AG08396 (cell line): ENCODE measurements at regions not wholly inside any gene's neighbourhood (a gene's known extent, or its start where the extent isn't known, plus 50 kb on each side); places are given as distances from the start of the nearest gene placed in this dataset.
"Not testable (repeated sequence)": the region's sequence is repeated elsewhere in the genome, so short reads cannot be mapped to it uniquely, and the experiment has no call there.

Source experiments
- DNase-seq: peaks from one replicate; pipeline ENCODE4 v3.0.0; 2012; ENCODE audit warnings: low spot score, mixed read lengths

DNA sequence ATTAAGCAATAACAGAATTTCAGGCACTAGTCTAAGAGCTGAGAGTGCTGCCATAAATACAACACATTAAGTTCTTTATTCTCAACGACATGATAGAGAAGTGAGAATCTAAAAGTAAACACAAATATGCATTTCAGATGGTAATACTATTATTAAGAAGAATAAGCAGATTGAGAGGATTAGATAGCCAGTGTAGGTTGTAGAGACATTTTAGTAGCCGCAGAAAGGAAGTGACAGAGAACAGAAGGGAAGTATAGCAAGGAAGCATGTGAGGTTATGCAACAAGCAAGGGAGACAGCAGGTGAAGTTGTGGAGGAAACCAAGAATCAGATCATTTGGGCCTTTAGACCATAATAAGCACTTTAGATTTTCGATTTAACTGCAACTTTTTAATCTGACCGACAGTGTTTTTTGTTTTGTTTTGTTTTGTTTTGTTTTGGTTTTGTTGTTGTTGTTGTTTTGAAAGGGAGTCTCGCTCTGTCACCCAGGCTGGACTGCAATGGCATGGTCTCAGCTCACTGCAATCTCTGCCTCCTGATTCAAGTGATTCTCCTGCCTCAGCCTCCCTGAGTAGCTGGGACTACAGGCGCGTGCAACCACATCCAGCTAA lies 737.0 kb upstream of the ADGRB3 start:
- no peak for DNase-seq

DNA sequence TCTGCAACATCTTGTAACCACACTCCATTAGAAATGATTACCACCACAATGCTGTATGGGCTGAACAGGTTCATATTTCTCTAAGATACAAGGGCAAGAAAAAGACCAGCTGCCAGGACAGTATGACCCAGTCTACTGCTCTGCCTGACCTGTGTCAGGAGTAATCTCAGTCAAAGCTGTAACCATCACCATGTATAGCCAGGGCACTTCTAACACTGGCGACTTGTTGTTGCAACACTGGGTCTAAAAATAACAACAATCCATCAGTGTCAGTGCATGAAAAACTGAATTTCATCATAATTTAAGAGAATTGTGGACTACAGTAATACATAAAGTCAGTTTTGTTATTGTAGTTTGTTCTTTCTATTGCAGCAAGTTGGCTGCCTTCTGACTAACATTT lies 738.6 kb upstream of the ADGRB3 start:
- no peak for DNase-seq

DNA sequence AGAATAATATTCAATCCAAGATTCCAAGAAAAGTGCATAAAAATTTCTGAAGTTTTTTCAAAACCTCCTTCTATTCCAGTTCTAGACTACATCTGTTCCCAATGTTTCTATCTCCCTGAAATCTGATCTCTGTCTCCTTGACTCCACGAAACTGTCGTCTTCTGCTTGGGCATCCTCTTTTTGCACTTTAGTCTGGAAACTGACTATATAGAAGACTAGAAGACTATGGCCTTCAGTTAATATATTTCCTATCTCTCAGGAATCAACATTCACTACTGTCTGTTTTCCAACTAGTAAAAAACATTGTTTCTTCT lies 745.4 kb upstream of the ADGRB3 start:
- no peak for DNase-seq

DNA sequence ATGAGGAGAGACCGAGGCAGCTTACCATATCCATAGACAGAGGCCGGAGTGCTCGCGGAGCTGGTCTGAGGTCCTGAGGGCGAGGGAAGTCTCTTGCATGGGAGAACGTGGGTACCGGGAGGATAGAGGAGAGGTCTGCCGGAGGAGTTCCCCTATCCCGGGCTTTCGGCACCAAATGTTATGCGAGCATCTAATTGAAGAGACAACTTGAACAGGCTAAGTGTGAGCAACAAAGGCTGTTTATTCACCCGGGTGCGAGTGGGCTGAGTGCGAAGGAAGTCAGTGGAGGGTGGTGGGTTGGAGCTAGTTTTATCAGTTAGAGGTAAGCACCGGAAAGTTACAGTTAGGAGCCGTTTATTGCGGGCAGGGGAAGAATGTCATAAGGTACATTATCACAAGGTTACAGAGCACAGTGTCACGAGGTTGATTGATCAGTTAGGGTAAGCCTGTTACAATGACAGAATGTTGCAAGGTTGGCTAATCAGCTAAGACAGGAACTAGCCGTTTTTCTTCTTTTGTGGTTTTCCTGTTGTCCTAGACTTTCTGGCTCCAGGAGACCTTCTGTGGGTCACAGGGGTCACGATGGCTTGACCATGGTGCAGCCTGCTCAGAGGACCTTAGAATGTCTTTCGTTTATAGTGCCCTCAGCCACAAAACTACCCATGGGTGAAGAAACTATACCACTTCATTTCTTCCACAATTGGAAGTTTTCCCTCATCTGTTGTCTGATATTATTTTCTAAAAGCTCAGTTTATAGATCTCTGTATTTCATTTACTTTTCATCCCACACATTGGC lies 746.0 kb upstream of the ADGRB3 start:
- no peak for DNase-seq

DNA sequence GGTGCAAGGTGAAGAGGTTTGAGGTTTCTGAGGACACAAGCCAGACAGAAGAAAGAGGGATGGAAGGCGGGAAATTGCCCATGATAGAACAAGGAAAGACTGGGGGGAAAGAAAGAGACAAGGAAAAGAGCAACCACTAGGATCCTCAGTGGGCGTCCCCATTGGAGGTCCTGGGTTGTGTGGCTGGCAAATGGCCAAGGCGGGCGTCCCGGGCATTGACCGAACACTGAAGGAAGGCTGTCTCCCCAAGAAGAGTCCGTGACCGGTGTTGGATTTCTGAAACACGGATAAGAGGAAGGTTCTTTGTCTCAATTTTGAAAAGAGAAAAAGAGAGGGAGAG lies 746.6 kb upstream of the ADGRB3 start:
- no peak for DNase-seq

DNA sequence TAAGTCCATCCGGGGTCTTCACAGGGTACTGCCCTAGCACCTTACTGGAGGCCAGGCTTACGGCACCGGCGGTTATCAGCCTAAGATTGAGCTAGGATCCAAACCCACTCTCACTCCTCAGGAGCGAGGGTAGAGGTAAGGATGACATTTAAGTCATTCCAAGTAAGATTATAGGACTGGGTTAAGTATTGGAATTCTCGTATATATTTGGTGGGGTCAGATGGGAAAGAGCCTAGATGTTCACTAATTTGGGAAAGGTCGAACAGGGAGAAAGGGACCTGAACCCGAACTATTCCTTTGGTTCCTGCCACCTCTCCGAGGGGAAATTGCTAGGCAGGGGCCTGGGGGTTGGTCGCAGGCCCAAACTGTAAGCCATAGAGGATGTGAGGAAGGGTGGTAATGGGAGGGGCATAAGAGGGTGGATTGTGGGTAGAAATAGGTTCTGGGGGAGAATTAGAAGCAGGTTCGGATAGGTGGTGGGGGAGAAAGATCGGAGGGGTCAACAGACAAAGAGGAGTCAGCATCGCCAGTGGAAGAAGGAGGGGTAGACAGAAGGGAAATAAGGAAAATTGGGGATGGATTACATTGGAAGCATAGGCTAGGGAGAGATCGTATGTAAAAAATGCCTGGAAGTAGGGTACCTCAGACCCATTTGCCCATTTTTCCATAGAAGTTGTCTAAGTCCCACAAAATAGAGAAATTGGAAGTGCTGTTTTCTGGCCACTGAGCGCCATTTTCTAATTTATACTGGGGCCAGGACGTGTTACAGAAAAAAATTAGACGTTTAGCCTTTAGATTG lies 747.1 kb upstream of the ADGRB3 start:
- DNase-seq = no peak

DNA sequence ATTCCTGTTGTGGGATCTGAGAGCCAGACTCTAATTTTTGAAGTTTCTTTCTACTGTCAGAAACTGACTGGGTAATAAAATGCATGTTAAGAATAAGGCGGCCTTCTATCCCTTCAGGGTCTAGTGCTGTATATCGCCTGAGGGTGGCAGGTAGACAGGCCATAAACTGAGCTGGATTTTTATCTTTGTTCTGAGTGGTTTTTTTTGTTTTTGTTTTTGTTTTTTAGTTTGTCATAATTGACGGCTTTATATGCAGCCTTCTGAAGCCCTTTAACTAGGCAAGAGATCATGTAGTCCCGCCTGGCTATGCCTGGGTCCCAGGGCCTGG lies 747.7 kb upstream of the ADGRB3 start:
- no peak for DNase-seq

DNA sequence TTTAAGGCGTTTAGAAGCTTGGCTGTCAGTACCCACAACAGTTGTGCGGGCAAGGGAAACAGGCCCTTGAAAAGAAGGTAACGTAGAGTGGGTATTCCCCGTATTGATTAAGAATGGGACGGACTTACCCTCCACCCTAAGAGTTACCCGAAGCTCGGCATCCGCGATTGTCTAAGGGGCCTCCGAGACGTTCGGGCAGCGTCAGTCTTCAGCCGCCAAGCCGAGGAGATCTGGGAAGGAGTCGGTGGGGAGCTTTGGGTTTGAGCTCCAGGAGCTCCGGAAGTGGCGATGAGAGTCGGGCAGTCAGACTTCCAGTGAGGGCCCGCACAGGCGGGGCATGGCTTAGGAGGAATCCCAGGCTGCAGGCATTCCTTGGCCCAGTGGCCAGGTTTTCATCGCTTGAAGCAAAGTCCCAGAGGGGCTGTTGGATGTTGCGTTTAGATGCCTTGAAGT lies 748.2 kb upstream of the ADGRB3 start:
- no peak for DNase-seq

DNA sequence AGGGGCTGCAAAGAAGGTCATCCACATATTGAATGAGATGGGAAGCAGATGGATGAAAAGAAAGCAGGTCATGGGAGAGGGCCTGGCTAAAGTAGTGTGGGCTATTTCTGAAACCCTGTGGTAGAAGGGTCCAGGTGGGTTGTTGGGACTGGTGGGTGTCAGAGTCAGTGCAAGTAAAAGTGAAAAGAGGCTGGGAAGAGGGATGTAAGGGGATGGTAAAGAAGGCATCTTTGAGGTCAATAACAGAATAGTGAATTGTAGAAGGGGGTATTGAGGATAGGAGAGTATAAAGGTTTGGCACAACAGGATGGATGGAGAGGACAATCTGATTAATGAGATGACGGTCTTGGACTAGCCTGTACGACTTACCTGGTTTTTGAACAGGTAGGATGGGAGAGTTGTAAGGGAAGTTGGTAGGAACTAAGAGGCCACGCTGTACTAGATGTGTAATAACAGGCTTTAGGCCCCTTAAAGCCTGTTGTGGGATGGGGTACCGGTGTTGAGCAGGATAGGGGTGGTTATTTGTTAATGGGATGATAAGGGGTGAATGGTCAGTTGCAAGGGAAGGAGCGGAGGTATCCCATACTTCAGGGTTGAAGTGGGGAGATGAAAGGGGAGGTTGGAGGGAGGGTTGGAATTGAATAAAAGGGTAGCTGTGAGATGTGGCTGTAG lies 748.9 kb upstream of the ADGRB3 start:
- no peak for DNase-seq

DNA sequence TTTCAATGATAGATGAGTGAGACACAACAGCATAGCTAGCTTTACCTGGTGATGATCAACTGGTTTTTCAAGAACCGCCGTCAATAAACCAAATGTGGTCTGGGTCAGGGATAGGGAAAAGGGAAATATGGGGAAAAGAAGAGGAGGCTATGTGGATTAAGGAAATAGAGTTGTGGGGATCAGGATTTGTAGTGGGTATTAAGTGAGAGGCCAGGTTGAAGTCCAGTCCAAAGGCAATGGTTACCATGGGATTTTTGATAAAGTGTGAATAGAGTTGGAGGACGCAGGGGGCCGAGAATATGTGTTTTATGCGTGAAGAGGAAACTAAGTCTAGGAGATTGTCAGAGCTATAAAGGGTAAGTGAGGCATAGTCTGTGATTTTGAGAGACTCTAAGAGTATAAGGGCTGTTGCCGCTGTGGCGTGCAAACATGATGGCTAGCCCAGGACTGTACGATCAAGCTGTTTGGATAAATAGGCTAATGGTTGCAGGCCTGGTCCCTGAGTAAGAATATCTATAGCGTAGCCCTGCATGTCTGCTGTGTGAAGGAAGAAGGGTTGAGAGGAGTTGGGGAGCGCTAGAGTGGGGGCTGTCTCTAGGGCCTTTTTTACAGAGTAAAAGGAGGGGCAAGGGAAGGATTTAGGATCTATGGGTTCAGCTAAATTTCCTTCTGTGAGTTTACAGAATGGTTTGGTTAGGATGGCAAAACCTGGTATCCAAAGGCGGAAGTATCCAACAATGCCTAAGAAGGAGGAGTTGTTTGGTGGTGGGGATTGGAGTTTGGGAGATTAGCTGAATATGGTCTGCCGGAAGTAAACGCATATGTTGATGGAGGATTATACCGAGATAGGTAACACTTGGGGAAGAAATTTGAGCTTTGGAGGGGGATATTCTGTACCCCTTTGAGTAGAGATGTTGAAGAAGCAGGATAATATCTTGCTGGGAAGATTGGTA lies 749.7 kb upstream of the ADGRB3 start:
- no peak for DNase-seq

DNA sequence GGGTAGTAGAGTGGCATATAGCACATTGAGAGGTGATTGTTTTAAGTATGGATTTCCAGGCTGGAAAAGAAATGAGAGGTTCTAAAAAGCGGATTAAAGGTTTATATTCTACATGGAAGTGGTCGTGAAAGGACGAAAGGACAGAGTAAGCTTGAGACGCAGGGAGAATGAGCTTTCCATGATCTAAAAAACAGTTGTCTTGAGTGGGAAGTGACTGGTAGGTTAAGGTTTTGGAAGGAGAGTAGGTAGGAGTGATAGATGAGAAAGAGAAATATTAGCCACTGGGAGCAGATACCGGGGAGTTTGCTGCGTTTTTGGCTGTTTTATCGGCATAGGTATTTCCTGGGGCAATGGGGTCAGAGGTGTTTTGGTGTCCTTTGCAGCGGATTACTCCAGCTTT lies 750.6 kb upstream of the ADGRB3 start:
- DNase-seq = no peak

DNA sequence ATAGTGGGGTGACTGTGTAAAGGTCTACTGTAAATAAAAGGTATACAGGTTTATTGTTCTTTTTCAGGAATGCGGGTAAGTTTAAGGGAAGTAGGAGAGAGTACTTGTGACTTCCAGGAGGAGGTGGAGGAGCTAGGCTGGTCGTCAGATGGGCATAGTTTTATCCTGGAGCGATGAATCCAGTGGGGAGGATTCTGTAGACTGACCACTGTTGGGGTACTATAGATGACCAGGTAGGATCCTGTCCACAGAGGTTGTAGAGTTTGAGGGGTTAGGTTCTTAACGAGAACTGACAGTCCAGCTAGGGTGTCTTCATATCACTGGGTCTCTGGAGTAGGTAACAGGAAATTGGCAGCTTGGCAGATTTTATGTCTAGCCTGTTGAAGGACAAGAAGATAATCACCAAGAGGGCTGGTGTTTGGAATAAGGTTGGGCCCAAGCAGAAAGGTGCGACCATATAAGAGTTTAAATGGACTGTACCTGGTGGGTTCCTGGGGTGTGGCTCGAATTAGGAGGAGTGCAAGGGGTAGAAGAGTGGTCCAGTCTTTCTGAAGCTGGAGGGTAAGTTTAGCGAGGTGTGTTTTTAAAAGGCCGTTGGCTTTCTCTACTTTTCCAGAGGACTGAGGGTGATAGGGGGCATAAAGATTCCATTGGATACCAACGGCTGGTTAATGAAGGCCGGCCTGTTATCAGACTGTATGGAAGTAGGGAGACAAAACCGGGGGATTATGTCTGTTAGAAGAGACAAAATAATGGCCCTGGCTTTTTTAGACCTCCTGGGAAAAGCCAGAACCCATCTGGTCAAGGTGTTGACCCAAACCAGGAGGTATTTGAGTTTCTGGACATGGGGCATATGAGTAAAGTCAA lies 751.3 kb upstream of the ADGRB3 start:
- no peak for DNase-seq

DNA sequence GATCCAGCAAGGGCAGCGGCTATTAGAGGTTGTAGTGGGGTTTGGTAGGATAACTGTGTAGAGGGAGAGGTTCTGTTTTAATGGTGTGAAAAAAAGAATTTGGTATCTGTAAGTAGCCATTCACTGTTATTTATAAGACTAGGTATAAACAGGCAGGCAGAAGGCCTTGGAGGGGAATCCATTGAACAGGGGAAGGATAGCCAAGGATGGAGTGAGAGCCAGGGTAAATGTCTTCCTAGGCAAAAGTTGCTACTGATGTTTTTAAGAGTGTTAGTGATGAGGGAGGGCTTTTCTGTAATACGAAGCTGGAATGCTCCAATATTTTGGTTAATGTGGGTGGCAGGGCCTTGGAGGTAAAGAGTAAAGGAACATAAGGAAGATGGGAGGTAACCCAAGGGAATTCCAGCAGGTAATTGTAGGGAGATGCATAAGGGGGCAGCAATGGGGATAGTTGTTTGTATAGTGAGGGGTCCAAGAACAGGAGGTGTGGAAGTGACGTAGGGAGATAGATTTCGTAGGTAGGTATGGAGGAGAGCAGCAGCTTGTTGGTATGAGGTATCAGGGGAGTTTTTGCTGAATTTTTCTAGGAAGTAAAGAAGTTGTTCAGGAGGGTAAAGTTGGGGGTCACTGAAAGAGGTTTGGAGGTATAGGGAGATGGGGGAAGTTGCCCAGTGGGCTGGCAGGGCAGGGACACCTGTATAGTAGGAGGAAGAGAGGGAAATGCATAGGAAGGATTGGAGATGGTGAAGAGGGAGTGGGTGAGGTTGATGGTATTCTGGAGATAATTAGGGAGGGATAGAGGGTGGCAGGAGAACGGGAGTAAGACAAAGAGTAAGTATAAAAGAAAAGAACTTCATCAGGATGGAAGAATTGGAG lies 752.4 kb upstream of the ADGRB3 start:
- no peak for DNase-seq

DNA sequence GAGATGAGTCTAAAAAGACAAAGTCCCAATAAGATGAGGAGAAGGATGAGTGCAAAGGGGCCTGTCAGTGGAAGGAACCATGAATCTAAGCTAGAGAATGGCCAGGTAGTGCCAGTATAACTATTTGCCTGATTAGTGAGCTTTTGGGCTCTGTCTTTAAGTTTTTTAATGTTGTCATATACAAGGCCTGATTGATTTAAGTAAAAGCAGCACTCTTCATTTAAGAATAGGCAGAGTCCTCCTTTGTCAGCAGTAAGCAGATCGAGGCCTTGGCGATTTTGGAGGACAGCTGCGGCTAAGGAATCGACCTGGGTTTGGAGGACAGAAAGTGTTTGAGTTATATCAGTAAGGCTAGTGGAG lies 753.4 kb upstream of the ADGRB3 start:
- no peak for DNase-seq

DNA sequence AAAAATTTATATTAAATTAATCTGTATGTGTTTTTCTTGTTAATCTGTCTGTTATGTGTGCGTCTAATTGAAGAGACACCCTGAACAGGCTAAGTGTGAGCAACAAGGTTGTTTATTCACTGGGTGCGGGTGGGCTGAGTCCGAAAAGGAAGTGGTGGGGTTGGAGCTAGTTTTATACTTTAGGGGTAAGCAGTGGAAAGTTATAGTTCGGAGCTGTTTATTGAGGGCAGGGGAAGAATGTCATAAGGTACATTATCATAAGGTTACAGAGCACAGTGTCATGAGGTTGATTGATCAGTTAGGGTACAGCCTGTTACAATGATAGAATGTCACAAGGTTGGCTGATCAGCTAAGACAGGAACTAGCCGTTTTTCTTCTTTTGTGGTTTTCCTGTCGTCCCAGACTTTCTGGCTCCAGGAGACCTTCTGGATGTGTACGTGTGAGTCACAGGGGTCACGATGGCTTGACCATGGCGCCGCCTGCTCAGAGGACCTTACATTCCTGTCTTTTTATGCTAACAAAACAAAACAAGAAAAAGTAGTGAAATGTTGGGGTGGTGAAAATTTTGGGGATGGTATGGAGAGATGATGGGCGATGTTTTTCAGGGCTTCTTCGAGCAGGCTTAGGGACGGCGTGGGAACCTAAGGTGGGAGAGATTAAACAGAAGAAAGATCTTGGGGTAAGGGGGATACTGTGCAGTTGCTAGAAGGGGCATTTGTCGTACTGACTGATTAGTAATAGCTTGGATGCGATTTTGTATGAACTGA lies 754.0 kb upstream of the ADGRB3 start:
- no peak for DNase-seq

DNA sequence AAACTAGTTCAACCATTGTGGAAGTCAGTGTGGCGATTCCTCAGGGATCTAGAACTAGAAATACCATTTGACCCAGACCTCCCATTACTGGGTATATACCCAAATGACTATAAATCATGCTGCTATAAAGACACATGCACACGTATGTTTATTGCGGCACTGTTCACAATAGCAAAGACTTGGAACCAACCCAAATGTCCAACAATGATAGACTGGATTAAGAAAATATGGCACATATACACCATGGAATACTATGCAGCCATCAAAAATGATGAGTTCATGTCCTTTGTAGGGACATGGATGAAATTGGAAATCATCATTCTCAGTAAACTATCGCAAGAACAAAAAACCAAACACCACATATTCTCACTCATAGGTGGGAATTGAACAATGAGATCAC lies 754.7 kb upstream of the ADGRB3 start:
- DNase-seq = not testable (repeated sequence)

DNA sequence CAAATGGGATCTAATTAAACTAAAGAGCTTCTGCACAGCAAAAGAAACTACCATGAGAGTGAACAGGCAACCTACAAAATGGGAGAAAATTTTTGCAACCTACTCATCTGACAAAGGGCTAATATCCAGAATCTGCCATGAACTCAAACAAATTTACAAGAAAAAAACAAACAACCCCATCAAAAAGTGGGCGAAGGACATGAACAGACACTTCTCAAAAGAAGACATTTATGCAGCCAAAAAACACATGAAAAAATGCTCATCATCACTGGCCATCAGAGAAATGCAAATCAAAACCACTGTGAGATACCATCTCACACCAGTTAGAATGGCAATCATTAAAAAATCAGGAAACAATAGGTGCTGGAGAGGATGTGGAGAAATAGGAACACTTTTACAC lies 755.2 kb upstream of the ADGRB3 start:
- not testable (repeated sequence) for DNase-seq

DNA sequence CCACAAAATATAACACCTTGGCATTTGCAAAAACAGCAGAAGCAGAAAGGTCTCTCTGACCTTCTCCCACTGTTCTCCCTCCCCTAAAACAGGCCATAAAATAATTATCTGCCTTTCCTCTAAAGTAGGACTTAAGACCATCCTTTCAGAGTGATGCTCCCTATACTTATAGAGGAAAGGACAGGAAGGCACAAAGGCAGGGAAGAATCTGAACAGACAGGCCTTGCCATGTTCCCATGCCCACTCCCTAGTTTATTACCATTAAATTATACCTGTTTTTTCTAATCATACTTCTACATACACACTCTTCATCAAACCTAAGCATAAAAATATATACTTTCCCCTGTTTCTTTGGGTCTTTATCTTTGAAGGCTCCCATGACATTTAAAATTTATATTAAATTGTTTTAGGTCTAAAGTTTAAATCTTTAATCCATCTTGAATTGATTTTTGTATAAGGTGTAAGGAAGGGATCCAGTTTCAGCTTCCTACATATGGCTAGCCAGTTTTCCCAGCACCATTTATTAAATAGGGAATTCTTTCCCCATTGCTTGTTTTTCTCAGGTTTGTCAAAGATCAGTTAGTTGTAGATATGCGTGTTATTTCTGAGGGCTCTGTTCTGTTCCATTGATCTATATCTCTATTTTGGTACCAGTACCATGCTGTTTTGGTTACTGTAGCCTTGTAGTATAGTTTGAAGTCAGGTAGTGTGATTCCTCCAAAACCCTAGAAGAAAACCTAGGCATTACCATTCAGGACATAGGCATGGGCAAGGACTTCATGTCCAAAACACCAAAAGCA lies 755.8 kb upstream of the ADGRB3 start:
- DNase-seq = not testable (repeated sequence)
